ENCODE measurements at regions not wholly inside any gene's neighbourhood (a gene's known extent, or its start where the extent isn't known, plus 50 kb on each side); places are given as distances from the start of the nearest gene placed in this dataset.
"Not testable (repeated sequence)": the region's sequence is repeated elsewhere in the genome, so short reads cannot be mapped to it uniquely, and the experiment has no call there.

DNA sequence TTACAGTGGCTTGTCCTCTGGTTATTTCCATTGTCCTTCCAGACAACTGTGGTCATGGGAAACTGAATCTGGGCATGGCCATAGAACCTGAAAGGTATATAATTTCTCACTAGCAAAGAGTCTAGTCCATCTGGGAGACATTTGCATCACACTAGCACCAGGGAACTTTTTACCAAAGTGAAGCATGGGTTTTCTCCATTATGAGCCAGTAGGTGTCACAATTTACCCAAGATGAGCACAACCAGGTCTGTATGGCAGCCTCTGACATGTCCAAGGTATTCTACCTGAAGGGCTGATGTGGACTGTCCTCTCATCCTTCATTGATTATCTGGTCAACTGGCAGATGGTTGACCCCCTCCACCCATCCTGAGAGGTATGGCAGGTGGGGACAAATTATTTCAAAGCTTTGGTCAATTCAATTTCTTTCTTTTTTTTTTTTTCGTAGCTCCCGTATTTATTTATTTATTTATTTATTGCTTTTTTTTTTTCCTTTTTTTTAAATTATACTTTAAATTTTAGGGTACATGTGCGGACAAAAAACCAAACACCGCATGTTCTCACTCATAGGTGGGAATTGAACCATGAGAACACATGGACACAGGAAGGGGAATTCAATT lies 425.9 kb downstream of the TMEM135 start:
- no peak for DNase-seq (ENCODE audit: low spot score)

GRCh38 chr11:87462171-87462570 lies 424.4 kb downstream of the TMEM135 start:
- no peak for DNase-seq (ENCODE audit: low spot score)

GRCh38 chr11:87460842-87461637 lies 423.3 kb downstream of the TMEM135 start:
- DNase-seq (ENCODE audit: low spot score) = no peak

- no peak for DNase-seq (ENCODE audit: low spot score)
Measured at GRCh38 chr11:87460279-87460678, 422.5 kb downstream of the TMEM135 start.

GRCh38 chr11:87459351-87459750 lies 421.6 kb downstream of the TMEM135 start:
- no peak for DNase-seq (ENCODE audit: low spot score)

GRCh38 chr11:87456499-87456898 lies 418.8 kb downstream of the TMEM135 start:
- no peak for DNase-seq (ENCODE audit: low spot score)

DNA sequence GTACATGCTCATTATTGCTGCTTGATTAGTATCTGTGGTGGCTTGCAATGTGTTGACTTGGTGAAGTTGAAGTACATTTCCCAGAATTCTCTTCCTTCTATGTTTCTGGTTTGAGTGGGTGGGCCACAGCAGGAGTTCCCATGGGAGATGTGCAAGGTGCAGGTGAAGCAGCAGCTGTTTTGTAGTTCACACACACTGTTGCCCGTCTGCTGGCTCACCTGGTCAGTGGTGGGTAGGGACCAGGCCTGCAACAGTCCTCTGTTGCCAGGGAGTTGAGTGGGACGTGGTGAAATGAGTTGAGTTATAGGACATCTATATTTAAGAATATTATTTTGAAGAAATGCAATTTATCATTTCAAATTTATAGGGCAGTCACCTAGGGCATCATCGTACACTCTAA lies 417.4 kb downstream of the TMEM135 start:
- no peak for DNase-seq (ENCODE audit: low spot score)

GRCh38 chr11:87454241-87454640 lies 416.5 kb downstream of the TMEM135 start:
- no peak for DNase-seq (ENCODE audit: low spot score)

DNA sequence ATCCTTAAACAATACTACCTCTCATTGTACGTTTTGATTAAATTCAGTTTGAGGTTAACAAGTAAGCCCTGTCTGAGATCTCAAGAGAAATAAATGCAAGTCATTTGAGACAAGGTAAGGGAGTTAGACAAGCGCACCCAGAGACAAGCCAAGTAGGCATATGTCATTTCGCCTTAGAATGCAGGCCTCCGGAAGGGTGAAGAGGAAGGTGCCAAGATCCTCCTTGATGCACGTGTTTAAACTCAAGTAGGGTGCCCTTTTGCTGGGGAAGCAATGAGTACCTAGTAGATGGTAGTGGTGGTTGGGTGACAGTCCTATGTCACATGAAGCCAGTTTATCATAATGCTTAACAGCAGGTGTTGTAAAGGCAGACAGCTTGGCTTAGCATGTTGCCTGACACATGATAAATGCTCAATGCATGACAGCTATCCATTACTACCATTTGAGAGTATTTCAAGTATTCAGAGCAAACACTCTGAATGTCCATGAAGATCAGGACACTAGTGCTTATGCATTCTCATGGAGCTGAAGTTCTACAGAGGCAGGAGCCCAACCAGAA lies 415.9 kb downstream of the TMEM135 start:
- no peak for DNase-seq (ENCODE audit: low spot score)

DNA sequence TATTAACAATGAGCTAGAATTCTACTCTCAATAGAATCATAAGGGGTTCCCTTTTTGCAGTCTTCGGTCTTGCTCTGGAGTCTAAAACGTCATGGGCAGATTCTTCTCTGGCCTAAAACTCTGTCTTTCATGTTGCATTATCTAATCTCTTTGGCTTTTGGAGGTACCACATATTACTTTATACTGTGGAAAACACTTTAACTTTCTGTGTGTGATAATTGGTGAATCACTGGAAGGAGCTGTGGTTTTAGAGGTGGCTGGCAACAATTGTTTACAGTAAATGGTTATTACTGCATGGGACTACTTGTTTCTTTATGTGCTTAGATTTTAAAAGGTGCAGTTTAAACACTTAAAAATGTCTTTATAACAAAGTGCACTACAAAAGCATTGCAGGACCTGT lies 414.3 kb downstream of the TMEM135 start:
- DNase-seq (ENCODE audit: low spot score) = not testable (repeated sequence)

- DNase-seq (ENCODE audit: low spot score) = no peak
Measured at GRCh38 chr11:87451395-87451794, 413.7 kb downstream of the TMEM135 start.

DNA sequence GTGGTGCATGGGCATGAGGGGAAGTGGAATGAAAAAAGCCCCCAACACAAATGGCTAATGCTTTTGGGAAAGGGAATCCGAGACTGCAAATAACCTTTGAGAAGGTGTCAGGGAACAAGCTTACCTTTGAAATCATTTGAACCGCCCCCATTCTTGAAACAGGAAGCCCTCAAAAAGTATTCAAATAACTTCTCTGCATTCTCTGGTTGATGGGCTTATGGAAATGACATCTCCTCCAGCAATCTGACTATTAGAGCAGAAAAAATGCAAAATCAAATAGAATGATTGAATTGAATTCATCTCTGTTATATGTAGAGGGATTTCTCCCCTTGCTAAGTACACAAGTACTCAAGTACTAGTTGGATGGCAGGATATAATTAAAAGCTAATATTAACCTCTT lies 409.9 kb downstream of the TMEM135 start:
- DNase-seq (ENCODE audit: low spot score) = no peak

DNA sequence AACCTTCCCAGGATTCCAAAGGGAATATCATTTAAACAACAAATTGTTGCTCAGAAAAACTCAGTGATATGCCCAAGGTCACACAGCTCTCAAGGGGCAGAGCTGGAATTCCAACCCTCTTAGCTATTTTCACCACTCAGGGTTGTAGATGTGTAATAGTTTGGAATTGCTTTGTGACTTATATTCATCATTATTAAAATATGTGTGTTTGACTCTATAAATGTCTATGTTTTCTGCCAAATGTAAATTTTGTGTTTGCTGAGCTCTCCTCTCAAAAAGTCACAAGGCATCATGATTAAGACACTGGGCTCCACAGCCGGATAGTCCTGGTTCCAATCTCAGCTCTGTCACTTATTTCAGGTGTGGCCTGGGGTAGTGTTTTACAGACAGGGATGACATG lies 407.3 kb downstream of the TMEM135 start:
- no peak for DNase-seq (ENCODE audit: low spot score)

DNA sequence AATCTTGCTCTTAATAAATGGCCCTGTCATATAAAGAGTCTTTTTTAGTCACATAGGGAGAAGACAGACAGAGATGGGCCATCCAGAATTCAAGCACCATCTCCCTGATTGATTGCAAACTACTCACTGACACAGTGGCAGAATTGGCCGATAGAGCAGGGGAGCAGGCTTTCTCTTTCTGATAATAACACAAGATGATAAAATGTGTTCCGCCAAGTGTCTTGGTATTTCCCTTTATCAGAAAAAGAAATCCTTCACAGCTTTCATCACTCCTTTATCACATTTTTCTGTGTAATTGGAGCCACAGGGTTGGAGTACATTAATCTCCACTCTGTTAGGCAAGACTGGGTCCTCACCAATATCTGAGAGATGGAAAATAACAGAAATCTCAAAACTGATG lies 406.0 kb downstream of the TMEM135 start:
- no peak for DNase-seq (ENCODE audit: low spot score)

DNA sequence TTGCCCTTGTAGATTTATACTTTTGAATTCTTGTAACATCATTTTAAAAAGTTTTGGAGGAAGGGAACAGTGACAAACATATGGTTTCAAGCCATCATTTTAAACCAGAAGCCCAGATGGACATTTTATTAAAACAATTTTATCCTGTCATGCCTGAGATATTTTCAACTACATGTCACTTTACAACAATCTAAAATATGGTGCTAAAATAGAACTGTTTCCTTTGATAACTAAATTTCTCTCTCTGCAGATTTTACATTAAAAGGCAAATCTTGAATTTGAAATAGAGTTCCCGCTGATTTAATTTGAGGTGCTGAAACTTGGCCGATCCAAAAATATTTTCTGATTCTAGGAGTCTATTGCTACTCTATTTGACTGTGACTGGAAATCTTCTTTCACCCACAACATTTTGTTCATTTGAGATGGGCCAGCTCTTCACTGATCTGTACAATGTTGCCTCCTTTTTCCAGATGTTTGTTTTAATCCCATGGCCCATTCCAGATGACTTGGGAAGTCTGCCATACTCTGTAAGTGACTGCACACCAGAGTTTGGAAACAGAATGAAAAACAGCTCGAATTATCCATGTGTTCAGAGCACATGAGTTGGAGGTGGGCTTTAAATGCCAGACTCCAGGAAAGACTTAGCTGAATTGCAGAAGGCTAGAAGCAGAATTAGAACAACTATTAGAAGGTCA lies 402.5 kb downstream of the TMEM135 start:
- DNase-seq (ENCODE audit: low spot score) = peak; percentile 16

- DNase-seq (ENCODE audit: low spot score) = no peak
Measured at GRCh38 chr11:87438416-87438815, 400.7 kb downstream of the TMEM135 start.

- no peak for DNase-seq (ENCODE audit: low spot score)
Measured at GRCh38 chr11:87437844-87438223, 400.1 kb downstream of the TMEM135 start.

DNA sequence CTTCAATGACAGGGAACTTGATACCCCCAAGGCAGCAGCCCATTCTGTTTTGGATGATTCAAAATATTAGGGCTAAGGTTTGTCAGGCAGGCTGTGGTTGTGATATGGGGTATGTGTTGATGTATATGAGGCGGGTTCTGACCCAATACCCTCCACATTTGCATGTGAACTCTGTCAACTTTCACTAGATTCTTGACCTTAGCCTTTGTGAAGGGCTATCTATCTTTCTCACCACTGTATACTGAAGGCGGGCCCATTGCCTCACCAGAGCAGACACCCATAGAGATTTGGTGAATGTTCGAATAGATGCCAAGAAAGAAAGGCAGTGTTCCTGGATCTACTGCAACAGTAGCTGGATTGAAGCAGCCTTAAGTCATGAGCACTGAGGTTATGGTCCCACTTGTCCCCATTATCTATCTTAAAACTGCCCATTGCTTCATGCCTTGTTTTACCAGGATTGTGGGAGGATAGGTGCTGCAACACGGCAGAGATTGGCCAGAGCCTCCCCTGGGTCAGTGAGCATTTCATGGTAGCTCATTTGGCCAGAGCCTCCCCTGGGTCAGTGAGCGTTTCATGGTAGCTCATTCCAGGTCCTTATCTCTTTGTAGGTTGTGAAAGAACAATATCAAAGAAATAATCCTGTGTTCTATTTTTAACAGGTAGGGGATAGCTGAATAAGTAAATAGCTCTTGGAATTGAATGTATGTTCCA lies 399.6 kb downstream of the TMEM135 start:
- DNase-seq (ENCODE audit: low spot score) = no peak

DNA sequence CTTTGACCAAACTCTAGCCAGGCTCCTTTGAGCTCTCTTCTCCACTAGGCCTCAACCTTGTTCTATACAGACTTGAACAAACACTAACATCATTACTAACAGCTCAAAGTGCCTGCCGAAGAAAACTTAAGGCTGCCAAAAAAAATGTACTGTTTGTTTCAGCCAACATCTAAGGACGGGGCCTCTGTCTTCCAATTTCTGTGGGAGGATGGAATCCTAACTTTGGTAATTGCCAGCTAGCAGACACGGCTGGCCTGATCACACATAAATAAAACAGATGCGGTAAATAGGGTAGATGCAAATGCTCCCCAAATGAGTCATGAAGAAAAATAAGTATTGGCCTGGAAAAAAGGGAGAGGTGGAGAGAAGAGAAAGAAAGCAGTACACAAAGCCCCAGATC lies 394.3 kb downstream of the TMEM135 start:
- DNase-seq (ENCODE audit: low spot score) = no peak

GRCh38 chr11:87431392-87431791 lies 393.7 kb downstream of the TMEM135 start:
- DNase-seq (ENCODE audit: low spot score) = no peak

GRCh38 chr11:87430821-87431220 lies 393.1 kb downstream of the TMEM135 start:
- no peak for DNase-seq (ENCODE audit: low spot score)

- DNase-seq (ENCODE audit: low spot score) = no peak
Measured at GRCh38 chr11:87429996-87430395, 392.3 kb downstream of the TMEM135 start.

All from mucosa of gallbladder (tissue), 1 donor.